ENCODE measurements at regions not wholly inside any gene's neighbourhood (a gene's known extent, or its start where the extent isn't known, plus 50 kb on each side); places are given as distances from the start of the nearest gene placed in this dataset.
"Not testable (repeated sequence)": the region's sequence is repeated elsewhere in the genome, so short reads cannot be mapped to it uniquely, and the experiment has no call there.

DNA sequence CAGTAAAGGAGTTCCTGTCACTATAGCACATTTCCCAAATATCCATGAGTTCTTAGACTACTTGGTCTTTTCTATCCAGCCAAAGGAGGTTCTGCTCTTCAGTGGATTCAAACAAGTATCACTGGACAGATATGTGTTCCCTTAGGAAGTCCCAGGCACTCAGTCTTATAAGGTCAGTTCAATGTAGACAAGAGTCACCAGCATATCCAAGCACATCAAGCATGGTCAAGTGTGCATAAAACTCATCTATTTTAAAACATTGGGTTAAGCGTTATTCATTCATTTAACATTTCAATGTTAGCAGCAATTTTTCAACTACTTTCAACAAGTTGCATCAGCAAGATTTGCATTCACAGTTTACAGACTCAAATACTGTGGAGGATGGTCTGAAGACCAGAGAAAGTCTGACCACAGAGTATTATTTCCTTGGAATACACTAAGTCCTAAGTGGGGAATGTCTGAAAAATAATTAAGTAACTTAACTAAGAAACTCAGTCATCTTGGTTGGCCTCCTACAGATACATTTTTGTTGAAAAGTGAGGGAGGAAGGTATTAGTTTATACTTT, 630.5 kb upstream of the IGFBP7 start:
- TF ChIP-seq, protein P1, sequence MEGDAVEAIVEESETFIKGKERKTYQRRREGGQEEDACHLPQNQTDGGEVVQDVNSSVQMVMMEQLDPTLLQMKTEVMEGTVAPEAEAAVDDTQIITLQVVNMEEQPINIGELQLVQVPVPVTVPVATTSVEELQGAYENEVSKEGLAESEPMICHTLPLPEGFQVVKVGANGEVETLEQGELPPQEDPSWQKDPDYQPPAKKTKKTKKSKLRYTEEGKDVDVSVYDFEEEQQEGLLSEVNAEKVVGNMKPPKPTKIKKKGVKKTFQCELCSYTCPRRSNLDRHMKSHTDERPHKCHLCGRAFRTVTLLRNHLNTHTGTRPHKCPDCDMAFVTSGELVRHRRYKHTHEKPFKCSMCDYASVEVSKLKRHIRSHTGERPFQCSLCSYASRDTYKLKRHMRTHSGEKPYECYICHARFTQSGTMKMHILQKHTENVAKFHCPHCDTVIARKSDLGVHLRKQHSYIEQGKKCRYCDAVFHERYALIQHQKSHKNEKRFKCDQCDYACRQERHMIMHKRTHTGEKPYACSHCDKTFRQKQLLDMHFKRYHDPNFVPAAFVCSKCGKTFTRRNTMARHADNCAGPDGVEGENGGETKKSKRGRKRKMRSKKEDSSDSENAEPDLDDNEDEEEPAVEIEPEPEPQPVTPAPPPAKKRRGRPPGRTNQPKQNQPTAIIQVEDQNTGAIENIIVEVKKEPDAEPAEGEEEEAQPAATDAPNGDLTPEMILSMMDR (IDR thresholded peaks at IDR 0.05; ENCODE audit: control insufficient read depth, extremely low read depth, insufficient read depth): no peak
- DNase-seq (ENCODE audit: low read depth): no peak
- H3K4me3 ChIP-seq (ENCODE audit: low read depth, low read length): no peak overlapping the region

DNA sequence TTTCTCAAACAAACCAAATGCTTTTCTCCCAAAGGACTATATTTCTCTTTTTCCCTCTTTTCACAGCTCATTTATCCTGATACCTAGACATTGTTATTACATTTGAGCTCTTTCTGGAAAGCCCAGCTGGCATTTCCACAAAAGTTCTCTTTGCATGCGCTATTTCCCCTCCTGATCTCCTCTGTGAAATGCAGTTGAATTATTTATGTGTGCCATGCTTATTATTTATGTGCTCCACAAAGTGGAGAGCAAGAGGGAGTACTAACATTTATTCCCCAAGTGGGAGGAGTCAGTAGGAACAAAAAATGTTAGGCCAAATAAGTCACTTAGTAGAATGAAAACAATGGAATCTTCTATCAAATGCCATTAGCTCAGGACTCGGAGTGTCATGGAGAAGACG, 626.6 kb upstream of the IGFBP7 start:
- TF ChIP-seq, protein P1 (IDR thresholded peaks at IDR 0.05; ENCODE audit: control insufficient read depth, extremely low read depth, insufficient read depth): no peak
- H3K4me3 ChIP-seq (ENCODE audit: low read depth, low read length): no peak overlapping the region
- no peak for DNase-seq (ENCODE audit: low read depth)

DNA sequence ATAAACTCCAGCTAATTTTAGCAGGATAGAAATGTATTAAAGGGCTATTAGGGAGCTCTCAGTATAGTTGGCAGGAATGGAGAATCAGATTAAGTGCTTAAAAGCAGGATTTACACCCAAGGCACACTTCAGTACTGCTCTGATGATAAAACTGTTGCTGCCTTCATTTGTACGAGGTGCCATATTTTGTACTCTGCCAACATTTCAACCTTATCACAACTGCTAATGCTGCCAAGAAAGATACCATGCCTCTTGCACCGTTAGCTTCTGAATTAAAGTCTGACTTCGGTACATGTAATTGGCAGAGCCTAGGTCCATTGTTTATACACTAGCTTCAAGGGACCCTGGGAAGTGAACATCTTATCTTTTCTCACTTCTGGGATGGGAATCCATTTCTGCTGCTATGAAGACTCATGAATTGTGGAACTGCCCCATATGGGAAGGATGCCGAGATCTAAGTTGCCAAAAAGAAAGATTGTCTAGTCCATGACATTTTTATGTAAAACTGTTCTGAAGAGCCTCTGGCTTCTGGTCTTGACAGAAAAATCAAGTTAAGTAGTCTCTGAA, 624.0 kb upstream of the IGFBP7 start:
- no peak for DNase-seq (ENCODE audit: low read depth)
- H3K4me3 ChIP-seq (ENCODE audit: low read depth, low read length): no peak overlapping the region
- TF ChIP-seq, protein P1 (IDR thresholded peaks at IDR 0.05; ENCODE audit: control insufficient read depth, extremely low read depth, insufficient read depth): no peak

DNA sequence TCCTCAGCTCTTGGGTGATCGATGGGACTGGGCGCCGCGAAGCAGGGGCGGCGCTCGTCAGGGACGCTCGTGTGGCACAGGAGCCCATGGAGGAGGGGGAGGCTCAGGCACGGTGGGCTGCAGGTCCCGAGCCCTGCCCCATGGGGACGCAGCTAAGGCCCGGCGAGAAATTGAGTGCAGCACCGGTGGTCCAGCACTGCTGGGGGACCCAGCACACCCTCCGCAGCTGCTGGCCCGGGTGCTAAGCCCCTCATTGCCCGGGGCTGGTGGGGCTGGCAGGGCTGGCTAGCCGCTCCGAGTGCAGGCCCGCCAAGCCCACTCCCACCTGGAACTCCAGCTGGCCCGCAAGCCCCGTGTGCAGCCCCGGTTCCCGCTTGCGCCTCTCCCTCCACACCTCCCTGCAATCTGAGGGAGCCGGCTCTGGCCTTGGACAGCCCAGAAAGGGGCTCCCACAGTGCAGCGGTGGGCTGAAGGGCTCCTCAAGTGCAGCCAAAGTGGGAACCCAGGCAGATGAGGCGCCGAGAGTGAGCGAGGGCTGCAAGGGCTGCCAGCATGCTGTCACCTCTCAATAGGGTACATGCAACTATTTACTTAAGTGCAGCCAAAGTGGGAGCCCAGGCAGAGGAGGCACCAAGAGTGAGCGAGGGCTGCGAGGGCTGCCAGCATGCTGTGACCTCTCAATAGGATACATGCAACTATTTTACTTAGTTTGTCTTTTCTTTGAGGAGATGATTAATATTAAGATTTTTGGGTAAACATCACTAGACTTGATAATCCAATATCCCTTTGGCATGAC, 619.8 kb upstream of the IGFBP7 start:
- not testable (repeated sequence) for DNase-seq (ENCODE audit: low read depth); H3K4me3 ChIP-seq (ENCODE audit: low read depth, low read length)

DNA sequence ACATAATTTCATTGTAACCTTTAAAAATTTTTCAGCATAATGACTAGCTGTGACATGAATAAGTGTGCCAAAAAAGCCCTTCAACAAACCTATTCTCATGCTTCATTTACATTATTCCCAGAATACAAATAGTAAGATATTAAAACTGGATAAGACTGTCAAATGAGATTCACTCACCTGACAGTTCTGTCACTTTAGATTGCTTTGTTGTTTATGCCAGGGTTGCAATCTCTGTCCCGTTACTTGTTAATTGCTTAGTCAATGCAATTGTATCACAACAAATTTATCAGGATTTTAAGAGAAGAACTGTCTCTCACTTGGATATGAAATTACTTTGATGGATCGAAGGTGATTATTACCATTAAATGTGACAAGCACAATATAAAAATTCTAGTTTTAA, 616.0 kb upstream of the IGFBP7 start:
- DNase-seq (ENCODE audit: low read depth): no peak
- TF ChIP-seq, protein P1 (IDR thresholded peaks at IDR 0.05; ENCODE audit: control insufficient read depth, extremely low read depth, insufficient read depth): no peak
- no peak overlapping the region for H3K4me3 ChIP-seq (ENCODE audit: low read depth, low read length)

DNA sequence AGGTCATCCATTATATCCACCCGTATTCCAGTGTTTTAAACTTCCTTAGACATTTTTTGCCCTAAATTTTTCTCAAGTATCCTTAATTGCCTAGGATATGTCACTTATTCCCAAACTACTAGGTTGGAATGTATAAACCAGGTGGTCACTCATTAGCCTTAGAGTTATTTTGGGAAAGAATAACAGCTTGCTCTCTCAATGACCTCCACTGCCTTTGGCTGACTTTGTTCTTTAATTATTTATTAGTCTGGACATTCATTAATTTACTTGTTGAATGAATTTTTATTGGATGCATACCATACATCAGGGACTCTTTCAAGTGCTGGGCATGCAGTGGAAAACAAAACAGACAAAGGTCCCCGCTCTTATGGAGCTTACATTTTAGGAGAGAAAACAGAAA, 609.3 kb upstream of the IGFBP7 start:
- DNase-seq (ENCODE audit: low read depth): no peak
- no peak overlapping the region for H3K4me3 ChIP-seq (ENCODE audit: low read depth, low read length)
- TF ChIP-seq, protein P1 (IDR thresholded peaks at IDR 0.05; ENCODE audit: control insufficient read depth, extremely low read depth, insufficient read depth): no peak

DNA sequence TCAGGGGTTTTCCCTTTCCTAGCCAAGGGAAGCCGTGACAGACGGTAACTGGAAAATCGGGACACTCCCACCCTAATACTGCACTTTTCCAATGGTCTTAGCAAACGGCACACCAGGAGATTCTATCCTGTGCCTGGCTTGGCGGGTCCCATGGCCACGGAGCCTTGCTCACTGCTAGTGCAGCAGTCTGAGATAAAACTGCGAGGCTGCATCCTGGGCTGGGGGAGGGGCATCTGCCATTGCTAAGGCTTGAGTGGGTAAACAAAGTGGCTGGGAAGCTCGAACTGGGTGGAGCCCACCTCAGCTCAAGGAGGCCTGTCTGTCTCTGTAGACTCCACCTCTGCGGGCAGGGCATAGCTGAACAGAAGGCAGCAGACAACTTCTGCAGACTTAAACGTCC, 604.1 kb upstream of the IGFBP7 start:
- not testable (repeated sequence) for DNase-seq (ENCODE audit: low read depth); H3K4me3 ChIP-seq (ENCODE audit: low read depth, low read length)

DNA sequence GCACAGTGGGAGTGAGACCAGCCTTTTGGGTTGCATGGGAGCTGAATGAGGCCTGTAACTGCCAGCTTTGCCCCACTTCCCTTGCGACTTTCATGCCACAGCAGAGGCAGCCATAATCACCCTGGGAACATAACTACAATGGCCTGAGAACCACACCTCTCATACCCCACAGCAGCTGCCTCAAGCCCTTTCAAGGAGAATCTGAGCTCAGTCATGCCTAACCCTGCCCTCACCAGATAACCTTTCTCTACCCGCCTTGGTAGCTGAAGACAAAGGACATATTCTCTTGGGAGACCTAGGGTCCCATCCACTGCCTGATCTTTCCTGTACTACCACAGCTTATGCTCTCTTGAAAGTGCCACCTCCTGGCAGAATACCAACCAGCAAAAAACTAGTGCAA, 599.9 kb upstream of the IGFBP7 start:
- TF ChIP-seq, protein P1 (IDR thresholded peaks at IDR 0.05; ENCODE audit: control insufficient read depth, extremely low read depth, insufficient read depth): no peak
- no peak for DNase-seq (ENCODE audit: low read depth)
- H3K4me3 ChIP-seq (ENCODE audit: low read depth, low read length): no peak overlapping the region

Measured in LNCaP clone FGC (cell line).